ENCODE measurements at regions not wholly inside any gene's neighbourhood (a gene's known extent, or its start where the extent isn't known, plus 50 kb on each side); places are given as distances from the start of the nearest gene placed in this dataset.

GRCh38 chr21:15671188-15671587, 58.6 kb upstream of the USP25 start:
- TF ChIP-seq POLR2A (IDR thresholded peaks at IDR 0.05; ENCODE audit: low read length) (no peak), GATA1 (IDR thresholded peaks at IDR 0.05; ENCODE audit: low read depth, low read length) (no peak)

Measured in erythroblast (primary cell).